ENCODE measurements at regions not wholly inside any gene's neighbourhood (a gene's known extent, or its start where the extent isn't known, plus 50 kb on each side); places are given as distances from the start of the nearest gene placed in this dataset.
"Not testable (repeated sequence)": the region's sequence is repeated elsewhere in the genome, so short reads cannot be mapped to it uniquely, and the experiment has no call there.

DNA sequence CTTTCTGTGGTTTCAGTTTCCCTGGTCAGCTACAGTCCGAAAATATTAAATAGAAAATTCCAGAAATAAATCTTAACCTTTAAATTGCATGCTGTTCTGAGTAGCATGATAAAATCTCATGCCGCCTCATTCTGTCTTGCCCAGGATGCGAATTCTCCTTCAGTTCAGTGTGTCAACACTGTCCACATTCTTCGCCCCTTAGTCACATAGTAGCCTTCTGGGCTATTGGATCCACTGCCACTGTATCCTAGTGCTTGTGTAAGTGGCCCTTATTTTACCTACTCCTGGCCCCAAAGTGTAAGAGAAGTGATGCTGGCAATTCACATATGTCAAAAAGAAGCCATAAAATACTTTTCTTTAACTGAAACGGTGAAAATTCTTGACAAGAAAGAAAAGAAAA, 129.6 kb downstream of the ZWINT start:
- Histone ChIP-seq H3K27ac (no peak overlapping the region), H3K27me3 (no peaks in the 10 kb centered on the region), H3K36me3 (no peaks in the 10 kb centered on the region), H3K9me3 (no peaks in the 10 kb centered on the region), H3K4me1 (no peaks in the 10 kb centered on the region), H3K4me3 (no peak overlapping the region)
- WGBS, 2 donors = 59 to 63% methylated on average over 5 of the region's 5 CpGs
- TF ChIP-seq, protein P1, sequence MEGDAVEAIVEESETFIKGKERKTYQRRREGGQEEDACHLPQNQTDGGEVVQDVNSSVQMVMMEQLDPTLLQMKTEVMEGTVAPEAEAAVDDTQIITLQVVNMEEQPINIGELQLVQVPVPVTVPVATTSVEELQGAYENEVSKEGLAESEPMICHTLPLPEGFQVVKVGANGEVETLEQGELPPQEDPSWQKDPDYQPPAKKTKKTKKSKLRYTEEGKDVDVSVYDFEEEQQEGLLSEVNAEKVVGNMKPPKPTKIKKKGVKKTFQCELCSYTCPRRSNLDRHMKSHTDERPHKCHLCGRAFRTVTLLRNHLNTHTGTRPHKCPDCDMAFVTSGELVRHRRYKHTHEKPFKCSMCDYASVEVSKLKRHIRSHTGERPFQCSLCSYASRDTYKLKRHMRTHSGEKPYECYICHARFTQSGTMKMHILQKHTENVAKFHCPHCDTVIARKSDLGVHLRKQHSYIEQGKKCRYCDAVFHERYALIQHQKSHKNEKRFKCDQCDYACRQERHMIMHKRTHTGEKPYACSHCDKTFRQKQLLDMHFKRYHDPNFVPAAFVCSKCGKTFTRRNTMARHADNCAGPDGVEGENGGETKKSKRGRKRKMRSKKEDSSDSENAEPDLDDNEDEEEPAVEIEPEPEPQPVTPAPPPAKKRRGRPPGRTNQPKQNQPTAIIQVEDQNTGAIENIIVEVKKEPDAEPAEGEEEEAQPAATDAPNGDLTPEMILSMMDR (IDR thresholded peaks at IDR 0.05) = no peak
- TF ChIP-seq POLR2A (IDR thresholded peaks at IDR 0.05) = no peak
- DNase-seq = no peak
- intact Hi-C loops (cut with DNase I) = no loop called here

DNA sequence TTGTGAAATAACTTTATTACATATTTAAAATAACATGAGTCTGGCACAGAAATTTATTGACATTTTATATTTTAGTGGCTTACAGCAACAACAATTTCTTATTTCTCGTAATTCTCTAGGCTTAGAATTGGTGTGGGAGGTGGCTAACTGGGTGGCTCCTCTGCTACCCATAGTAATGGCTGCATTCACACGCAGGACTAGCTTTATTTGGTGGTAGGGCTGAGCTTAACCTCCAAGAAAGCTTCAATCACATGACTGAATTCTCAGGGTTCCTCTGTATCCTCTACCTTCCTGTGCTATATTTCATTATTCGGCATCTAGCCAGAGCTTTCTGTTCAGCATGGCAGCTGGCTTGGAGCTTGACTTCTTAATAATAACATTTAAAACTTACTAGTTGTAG, 138.8 kb downstream of the ZWINT start:
- H3K4me3 ChIP-seq = no peak overlapping the region
- no peaks in the 10 kb centered on the region for H3K27me3 ChIP-seq
- intact Hi-C loops (cut with DNase I) = no loop called here
- no peaks in the 10 kb centered on the region for H3K9me3 ChIP-seq
- no peak overlapping the region for H3K27ac ChIP-seq
- DNase-seq = no peak
- no peaks in the 10 kb centered on the region for H3K36me3 ChIP-seq
- no peaks in the 10 kb centered on the region for H3K4me1 ChIP-seq
- TF ChIP-seq POLR2A (IDR thresholded peaks at IDR 0.05) = no peak
- TF ChIP-seq, protein P1 (IDR thresholded peaks at IDR 0.05) = no peak
- WGBS, 2 donors = 60 to 77% methylated on average over 3 of the region's 3 CpGs

DNA sequence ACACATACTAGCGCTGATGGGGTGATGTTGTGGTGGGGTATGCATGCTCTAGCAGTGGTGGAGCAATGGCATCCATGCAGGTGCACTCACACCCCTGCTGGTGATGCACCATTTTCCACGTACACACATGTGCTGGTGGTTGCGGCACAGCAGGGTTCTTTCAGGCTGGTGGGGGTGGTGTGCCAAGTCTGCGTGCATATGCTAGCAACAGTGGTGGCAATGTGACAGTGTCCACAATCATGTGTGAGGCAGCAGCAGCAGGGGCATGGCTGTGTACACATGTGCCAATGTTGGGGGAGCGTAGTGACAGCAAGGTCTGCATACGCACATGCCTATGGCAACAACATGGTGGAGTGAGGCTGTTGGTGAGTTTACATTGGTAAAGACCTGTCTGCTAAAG, 148.1 kb downstream of the ZWINT start:
- Histone ChIP-seq H3K36me3 (no peaks in the 10 kb centered on the region), H3K27me3 (no peaks in the 10 kb centered on the region), H3K27ac (no peak overlapping the region), H3K9me3 (no peaks in the 10 kb centered on the region), H3K4me3 (no peak overlapping the region), H3K4me1 (no peaks in the 10 kb centered on the region)
- 78 to 86% methylated on average over 3 to 6 of the region's 6 CpGs for WGBS, 2 donors
- DNase-seq = no peak
- TF ChIP-seq, protein P1 (IDR thresholded peaks at IDR 0.05) = no peak
- TF ChIP-seq POLR2A (IDR thresholded peaks at IDR 0.05) = no peak
- intact Hi-C loops (cut with DNase I) = no loop called here

DNA sequence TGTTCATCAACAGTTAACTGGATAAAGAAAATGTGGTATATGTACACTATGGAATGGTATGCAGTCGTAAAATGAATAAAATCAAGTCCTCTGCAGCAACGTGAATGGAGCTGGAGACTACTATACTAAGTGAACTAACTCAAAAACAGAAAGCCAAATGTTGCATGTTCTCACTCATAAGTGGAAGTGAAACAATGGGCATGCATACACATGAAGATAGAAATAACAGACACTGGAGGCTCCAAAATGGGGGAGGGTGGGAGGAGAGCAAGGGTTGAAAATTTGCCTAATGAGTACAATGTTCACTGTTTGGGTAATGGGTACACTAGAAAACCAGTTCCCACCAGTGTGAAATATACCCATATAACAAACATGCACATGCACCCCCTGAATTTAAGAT, 179.5 kb downstream of the ZWINT start:
- intact Hi-C loops (cut with DNase I) = no loop called here
- H3K27ac ChIP-seq = no peak overlapping the region
- H3K9me3 ChIP-seq = no peaks in the 10 kb centered on the region
- 64 to 69% methylated on average over 2 of the region's 2 CpGs for WGBS, 2 donors
- no peak for DNase-seq
- H3K4me1 ChIP-seq = no peaks in the 10 kb centered on the region
- no peak overlapping the region for H3K4me3 ChIP-seq
- no peaks in the 10 kb centered on the region for H3K36me3 ChIP-seq
- H3K27me3 ChIP-seq = no peaks in the 10 kb centered on the region
- TF ChIP-seq, protein P1 (IDR thresholded peaks at IDR 0.05) = no peak
- TF ChIP-seq POLR2A (IDR thresholded peaks at IDR 0.05) = no peak

DNA sequence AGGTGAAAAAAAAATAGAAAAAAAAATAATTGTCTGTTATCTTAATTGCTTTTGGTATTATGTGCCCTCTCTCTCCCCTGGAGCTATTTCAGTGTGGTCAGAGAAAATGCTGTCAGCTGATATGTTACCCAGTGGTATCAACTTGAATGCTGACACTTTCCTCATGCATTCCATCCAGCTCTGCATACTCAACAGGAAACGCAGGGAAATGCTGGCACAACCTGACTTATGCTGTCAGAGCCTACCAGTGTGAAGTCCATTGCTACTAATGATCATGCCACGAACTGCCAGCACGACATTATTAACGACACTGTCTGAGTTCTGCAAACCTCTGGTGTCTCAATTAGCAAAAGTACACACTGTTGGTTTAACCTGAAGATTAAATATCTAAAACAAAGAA, 182.8 kb downstream of the ZWINT start:
- no peak for TF ChIP-seq POLR2A (IDR thresholded peaks at IDR 0.05)
- TF ChIP-seq, protein P1 (IDR thresholded peaks at IDR 0.05) = no peak
- Histone ChIP-seq H3K27me3 (no peaks in the 10 kb centered on the region), H3K4me1 (no peaks in the 10 kb centered on the region), H3K36me3 (no peaks in the 10 kb centered on the region), H3K4me3 (no peak overlapping the region), H3K9me3 (no peaks in the 10 kb centered on the region), H3K27ac (no peak overlapping the region)
- WGBS, 2 donors = 57% methylated on average over 4 of the region's 4 CpGs
- intact Hi-C loops (cut with DNase I) = no loop called here
- DNase-seq = no peak

DNA sequence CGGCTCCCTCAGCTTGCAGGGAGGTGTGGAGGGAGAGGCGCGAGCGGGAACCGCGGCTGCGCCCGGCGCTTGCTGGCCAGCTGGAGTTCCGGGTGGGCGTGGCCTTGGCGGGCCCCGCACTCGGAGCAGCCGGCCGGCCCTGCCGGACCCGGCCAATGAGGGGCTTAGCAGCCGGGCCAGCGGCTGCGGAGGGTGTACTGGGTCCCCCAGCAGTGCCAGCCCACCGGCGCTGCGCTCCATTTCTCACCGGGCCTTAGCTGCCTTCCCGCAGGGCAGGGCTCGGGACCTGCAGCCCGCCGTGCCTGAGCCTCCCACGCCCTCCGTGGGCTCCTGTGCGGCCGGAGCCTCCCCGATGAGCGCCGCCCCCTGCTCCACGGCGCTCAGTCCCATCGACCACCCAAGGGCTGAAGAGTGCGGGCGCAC, 206.0 kb downstream of the ZWINT start:
- WGBS, 2 donors = no CpG with 5 or more reads among the region's 41 CpGs
- H3K4me3 ChIP-seq; H3K27ac ChIP-seq; H3K27me3 ChIP-seq; intact Hi-C loops (cut with DNase I); H3K36me3 ChIP-seq; H3K4me1 ChIP-seq; DNase-seq: not testable (repeated sequence)
- peaks cover 0 to 15% (median 0%) of the 10 kb centered on the region in 3 donors for H3K9me3 ChIP-seq

Data from esophagus squamous epithelium (tissue), 5 donors.